Epithelial cell of prostate (primary cell): ENCODE measurements at regions not wholly inside any gene's neighbourhood (a gene's known extent, or its start where the extent isn't known, plus 50 kb on each side); places are given as distances from the start of the nearest gene placed in this dataset.

Source experiments
- DNase-seq: peaks from one replicate; pipeline ENCODE4 v3.0.0-alpha.2; 2011; ENCODE audit warnings: low read depth, low spot score
- H3K27ac ChIP-seq: fragments of 450-650 bp; 2 replicates; pipeline ENCODE4 v1.5.1; 2017; ENCODE audit warnings: mild to moderate bottlenecking

DNA sequence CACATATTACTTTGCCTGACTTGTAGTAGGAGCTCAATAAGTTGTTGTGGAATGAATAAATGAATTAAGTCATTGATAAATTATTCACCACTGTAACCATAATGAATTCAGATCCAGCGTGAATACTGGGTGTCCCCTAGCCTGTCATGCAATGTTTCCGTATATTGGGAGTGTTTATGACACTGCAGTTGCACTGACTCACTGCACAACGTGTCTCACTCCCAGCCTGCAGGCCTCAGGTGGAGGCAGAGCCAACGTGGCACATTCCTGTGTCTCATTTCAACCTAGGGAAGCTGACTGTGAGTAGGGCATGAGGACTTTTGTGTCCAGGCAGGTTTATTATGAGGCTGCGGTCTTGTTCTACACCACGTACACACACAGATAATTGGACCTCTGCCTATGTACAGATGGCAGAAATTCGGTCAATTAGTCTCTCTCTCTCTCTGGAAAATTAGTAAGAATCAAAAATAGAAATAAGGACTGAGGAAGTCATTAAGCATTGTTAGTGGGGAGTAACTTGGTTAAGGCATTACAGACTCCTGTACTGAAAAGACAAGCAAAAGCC lies 299.1 kb upstream of the IGFBP3 start:
- H3K27ac ChIP-seq, result peak overlapping the region; percentile 55
- peak; percentile 99 for DNase-seq

DNA sequence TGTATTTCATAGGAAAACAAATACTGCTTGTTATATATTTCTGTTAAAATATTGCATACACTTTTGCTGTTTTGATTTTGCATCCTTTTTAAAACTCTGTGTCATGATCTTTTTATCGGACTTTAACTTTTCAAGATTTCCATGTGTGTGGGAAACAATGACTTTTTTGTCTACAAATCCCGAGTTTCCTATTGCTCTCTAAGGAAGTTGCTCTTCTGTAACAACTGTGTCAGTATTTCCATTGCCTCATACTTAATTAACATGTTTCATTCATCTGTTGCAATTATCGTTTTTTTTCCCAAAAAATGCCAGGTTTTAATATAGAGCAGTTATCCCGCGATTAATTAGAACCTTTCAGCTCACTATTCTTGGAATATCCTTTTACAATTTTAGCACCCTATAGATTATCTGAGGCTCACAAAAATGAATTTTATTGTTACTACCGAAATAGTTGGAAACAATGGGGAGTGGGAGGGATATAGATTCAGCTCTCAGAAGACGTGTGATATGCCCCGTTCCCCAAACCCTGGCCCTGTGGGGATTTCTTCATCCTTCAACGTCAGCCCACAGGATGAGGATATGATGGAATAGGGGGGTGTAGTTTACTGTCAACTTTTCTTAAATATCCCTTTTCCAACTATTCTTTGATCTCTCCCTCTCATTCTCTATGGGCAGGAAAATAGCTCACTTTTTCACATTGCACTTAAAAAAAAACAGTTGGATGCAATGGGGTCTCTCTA lies 297.6 kb upstream of the IGFBP3 start:
- H3K27ac ChIP-seq, result no peak overlapping the region
- DNase-seq, result no peak

DNA sequence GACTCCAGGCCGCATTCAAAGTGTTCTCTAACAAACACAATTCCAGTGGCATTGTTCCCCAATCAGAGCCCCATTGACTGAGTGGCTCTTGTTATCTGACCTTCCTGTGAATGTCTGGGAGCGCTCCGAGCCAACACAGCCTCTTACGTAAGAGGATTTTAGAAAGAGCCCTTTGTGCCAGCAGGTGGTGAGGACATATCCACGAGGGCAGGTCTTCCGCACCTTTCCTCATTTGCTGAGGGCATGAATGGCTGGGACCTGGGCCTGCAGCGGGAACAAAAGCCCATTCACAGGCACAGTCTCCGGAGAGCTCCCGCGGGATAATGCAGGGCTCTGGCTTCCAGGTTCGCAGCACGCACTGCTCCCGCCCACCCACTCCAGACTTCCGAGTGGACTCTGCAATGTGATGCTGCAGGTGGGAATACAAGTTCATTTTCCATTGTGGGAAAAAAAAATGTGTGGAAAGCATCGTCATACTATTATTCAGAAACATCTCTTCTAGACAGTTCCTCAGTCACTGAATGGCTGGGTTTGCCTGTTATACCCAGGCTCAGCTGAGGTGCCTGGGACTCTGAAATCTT lies 295.0 kb upstream of the IGFBP3 start:
- H3K27ac ChIP-seq, result no peak overlapping the region
- peak; percentile 40 for DNase-seq

DNA sequence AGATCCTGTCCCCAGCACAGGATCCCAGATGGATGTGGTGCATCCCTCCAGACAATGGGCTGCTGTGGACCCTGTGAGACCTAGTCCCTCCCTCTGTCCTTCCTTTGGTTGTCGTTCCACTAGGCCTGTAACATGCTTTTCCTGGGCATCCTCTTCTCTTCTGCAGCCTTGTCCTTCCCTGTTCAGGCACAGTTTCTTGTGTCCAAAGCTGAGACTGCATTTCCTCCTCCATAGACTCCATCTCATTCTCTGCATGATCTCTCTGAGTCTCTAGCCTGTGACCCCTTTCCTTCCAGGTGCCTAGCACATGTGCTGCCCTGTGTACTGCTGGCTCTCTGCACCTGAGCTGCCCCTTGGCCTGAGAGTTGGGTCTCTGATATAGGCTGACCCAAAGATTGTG lies 293.5 kb upstream of the IGFBP3 start:
- DNase-seq, result no peak
- H3K27ac ChIP-seq, result no peak overlapping the region

DNA sequence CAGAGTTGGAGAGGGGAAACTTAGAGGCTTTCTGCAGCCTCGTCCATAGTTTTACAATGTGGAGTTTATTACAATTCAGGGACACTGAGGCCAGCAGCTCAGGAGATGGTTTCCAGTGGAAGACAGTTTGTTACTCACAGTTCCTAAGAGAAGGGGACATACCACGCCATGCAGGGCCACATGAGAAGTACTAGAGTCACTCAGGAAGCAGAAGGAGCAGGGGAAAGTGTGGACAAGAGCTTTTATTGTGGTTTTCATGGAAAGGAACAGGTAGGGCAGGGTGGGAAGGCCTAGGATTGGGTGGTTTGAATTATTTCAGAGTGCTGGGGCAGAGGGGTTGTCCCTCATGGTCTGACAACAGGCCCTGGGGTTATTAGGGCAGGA lies 292.1 kb upstream of the IGFBP3 start:
- DNase-seq, result no peak
- H3K27ac ChIP-seq, result no peak overlapping the region

DNA sequence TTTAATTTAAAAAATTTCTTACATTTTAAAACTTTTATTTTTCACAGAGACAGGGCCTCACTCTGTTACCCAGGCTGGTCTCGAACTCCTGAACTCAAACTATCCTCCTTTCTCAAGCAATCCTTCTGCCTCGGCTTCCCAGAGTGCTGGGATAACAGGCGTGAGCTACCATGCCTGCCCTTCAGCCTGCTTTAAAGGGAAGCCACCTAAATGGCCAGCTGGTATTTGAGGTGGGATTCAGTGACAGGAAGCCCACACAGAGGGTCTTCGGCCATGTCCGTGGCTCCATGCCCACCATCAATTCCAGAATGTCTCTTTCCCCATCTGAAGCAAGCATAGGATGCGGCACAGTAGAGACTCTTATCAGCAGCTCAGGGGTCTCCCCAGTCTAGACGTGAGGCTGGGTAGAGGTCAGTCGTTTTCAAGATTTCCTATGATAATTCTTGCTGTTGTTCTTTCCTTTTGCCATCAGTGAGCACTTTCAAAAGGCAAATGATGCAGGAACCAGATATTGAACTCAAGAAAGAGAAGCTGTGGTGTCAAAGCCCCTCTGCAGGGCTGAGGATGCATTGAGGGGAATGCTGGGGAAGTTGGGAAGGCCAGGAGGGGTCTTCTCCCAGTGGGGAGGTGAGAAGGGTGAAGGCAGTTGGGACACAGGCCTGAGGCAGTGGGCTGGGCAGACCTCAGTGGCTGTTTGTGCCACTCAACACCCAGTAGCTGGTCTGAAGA lies 291.5 kb upstream of the IGFBP3 start:
- no peak overlapping the region for H3K27ac ChIP-seq
- no peak for DNase-seq

DNA sequence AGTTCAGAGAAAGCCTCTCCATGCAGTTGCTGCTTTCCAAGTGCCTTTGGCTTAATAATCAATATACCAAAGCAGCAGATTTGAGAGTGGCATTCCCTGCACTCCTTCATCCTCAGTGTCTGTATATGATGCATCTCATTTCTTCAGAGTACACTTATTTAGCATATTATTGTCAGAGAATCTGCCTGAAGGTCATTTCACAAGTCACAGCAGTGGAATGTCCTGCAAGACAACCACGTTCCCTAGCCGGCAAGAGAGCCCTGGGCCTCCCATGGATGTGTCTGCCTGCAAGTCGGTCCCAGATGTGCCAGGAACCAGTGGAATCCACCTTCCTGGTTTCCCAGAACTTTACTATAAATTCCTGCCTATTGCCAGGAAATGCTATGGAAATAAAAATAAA lies 289.4 kb upstream of the IGFBP3 start:
- H3K27ac ChIP-seq, result no peak overlapping the region
- DNase-seq, result no peak

DNA sequence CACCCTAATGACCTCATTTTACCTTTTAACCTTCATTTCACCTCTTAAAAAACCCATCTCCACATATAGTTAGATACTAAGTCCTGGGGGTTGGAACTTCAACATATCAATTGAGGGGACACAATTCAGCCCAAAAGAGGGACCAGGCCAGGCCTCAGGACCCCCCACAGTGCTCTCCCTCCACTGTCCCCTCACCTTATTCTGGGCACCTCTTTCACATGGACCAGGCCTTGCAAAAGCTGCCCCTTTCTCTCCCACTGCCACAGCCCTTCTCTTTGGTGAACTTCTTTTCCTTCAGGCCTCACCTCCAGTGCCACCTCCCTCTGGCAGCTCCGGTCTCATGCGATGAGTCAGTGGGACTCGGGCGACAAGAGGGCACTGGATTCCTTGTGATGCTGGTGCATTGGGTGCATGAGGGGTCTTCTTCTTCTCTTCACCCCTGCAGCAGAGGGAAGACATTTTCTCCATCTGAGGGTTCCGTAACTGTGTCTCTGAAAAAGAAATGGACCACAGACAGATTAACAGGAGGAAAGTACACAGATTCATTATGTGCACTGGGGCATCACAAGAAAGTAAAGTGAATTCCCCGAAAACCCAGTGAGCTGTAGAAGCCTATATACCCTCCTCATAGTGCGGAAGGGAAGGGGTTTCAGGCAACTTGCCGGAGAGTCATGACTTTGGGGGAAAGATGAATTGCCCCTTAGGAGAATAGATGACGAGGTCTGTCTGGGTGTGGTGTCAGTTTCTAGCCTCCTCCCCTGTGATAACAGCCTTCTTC lies 288.7 kb upstream of the IGFBP3 start:
- no peak overlapping the region for H3K27ac ChIP-seq
- no peak for DNase-seq

DNA sequence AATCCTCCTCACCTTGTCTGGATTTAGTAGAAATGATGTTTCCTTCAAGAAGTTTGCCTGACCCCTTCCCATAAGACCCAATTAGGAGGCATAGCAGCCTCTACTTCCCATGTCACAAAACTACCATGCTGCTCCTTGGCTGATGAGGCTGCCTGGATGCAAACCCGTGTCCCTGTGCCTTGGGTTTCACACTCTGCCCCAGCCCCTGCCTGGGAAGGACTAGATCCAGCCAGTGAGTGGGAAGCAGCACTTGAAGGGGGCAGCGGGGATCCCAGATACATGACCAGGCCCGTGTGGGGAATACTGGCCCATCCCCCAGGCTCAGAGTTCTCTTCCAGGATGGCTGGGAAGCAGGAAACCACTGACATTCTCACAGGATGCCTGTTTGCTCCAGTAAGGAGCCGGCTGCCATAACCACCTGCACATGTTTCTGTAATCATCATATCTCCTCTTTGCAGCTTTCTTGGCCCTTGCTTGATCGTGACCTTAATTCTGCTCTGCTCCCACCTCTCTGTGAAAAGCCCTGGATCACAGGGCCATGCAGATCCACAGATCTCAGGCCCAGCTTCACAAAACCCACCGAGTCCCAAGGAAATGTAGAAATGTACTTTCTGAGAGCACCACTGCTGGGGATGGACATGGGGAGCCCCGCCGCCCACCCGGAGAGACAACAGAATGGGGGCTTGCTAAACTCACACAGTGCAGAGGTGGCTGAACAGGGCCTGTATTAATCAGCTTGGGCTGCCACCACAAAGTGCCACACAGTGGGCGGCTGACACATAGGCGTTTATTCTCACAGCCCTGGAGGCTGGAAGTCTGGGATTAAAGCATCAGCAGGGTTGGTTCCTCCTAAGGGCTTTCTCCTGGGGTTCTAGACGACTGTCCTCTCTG lies 287.8 kb upstream of the IGFBP3 start:
- H3K27ac ChIP-seq, result no peak overlapping the region
- no peak for DNase-seq

DNA sequence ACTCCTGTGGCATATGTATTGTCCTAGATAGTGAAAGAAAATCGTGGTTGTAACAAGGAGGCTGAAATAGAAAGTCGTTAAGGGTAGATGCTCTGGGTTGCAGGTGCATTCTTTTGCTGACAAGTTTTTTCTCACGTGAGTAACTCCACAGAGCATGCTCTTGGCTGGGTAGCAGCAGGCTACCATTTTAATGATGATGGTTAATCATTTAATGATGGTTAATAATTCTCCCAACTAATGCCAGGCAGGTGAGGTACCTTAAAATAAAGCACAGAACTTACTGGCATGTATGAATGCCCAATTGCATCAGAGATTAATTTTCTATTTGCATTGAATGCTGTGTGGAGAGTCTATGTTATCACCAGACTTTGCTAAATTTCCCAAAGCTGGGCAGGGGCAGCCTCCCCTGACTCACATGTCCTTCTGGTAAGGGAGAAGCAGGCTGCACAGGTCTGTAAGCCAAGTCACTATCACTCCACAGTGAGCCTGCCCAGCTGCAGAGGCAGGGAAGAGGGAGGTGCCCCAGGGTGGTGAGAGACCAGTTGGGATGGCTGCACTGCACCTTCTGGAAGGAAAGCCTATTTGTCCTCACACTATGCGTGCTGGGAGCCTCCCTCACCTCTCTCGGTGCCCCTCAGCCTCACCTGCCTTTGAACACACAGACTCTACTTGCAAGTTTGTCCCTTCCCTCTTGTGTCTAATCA lies 287.0 kb upstream of the IGFBP3 start:
- no peak for DNase-seq
- no peak overlapping the region for H3K27ac ChIP-seq

DNA sequence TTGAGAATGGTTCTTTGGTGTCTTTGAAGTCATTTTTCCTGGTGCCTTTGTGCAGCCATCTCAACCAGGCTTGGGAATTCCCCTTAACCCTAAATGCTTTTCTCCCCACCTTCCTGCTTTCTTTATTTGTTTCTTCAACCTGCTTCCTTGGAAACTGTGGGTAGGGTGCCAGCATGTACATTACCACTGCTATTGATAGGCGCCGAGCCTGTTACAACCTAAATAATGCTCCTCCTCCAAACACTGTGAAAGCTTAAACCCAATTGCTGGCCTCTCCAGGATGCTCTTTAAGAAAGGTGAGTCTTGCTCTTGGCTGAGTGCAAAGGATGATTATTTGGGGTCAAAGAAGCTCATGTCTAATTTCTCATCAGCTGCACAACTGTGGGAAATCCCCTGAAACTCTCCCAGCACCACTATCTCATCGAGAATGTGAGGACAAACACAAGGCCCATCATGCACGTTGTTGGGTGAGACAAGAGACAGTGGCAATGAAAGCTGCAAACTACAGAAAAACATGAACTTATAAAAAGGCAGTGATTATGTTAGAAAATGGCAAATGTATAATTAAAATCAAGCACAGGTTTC lies 285.5 kb upstream of the IGFBP3 start:
- H3K27ac ChIP-seq, result no peak overlapping the region
- no peak for DNase-seq

DNA sequence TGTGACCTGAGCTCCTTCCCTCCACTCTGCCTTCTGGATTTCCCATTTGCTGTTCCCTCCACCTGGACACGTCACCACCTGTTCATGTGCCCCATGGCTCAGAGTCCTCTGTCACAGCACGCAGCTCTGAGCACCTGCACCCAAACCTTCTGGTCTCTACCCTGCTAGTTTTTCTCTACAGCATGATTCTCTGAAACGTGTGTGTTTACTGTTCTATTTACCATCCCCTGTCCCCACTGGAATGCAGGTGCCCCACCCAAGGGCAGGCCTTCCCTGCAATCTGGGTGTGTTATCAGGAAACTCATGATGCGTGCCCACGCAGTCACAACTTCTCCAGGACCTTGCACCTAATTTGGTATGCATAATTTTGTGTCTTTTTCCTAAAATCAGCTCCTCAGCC lies 284.4 kb upstream of the IGFBP3 start:
- no peak overlapping the region for H3K27ac ChIP-seq

DNA sequence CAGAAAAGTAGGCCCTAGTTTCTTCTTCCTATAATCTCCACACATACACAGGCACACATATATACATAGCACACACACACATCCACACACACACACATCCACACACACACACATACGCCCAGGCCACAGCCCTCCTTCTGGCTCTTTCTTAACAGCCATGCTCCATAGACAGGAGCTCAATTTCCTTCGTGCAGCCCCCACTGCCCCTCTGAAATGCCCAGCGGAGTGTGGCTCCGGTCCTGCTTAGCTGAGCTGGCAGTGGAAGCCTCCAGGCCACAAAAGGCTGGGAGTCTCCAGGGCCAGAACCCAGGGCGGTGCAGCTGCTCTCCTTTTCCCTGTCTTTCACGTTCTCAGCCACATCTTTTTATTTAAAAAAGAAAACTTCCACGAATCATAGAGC lies 282.9 kb upstream of the IGFBP3 start:
- H3K27ac ChIP-seq, result no peak overlapping the region

More for the DNA sequence above, 284.4 kb upstream of the IGFBP3 start:
- no peak for DNase-seq

DNA sequence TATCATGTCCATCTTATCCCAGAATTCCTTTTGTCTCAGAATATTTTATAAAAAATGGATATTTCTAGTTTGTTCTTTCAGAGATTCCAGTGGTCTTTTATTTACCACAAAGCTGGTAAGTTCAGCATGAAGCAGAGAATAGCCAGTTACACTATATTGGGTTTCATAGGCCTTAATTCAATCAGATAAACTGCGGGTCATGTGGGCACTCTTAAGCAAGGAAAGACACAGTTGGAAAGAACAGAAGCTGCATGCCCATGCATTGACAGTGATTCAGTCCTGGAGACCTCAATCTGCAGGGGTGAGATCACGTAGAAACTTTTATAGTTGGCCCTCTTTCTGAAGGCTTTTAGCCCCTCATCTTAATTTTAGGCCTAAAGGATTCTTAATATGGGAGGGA lies 281.3 kb upstream of the IGFBP3 start:
- no peak for DNase-seq
- H3K27ac ChIP-seq, result no peak overlapping the region

More for the DNA sequence above, 282.9 kb upstream of the IGFBP3 start:
- DNase-seq, result no peak

DNA sequence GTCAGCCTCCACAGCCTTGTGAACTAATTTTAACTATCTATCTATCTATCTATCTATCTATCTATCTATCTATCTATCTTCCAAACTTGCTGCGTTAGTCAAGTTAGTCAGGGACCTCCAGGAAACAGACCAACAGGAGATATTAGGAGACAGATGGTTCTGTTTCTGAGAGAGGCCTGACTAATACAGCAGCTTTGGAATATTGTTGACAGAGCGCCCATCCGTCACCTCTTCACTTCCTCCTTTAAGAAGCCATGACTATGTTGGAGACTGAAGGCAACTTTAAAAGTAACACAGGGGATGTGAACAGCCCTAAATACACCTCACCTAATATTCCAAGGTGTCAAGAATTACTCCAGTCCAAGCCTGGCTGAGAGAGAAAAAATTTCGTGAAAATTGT lies 280.9 kb upstream of the IGFBP3 start:
- H3K27ac ChIP-seq, result no peak overlapping the region
- DNase-seq, result no peak

DNA sequence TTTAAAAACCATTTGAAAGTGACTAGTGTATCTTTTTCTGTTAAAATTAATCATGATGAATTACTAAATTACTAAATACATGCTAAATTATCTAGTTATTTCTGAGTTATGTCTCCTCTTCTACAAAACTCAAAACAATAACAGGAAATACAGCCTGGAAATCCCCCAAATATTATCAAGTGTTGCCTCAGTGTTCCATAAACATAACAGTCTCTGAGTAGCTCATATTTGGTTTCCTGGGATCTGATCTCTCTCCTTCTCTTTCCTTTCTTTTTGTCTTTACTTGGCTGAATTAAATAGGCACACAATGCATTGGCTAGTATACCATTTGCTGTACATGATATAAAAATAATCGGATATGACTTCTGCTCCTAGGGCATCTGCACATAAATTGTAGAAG lies 277.6 kb upstream of the IGFBP3 start:
- no peak for DNase-seq

DNA sequence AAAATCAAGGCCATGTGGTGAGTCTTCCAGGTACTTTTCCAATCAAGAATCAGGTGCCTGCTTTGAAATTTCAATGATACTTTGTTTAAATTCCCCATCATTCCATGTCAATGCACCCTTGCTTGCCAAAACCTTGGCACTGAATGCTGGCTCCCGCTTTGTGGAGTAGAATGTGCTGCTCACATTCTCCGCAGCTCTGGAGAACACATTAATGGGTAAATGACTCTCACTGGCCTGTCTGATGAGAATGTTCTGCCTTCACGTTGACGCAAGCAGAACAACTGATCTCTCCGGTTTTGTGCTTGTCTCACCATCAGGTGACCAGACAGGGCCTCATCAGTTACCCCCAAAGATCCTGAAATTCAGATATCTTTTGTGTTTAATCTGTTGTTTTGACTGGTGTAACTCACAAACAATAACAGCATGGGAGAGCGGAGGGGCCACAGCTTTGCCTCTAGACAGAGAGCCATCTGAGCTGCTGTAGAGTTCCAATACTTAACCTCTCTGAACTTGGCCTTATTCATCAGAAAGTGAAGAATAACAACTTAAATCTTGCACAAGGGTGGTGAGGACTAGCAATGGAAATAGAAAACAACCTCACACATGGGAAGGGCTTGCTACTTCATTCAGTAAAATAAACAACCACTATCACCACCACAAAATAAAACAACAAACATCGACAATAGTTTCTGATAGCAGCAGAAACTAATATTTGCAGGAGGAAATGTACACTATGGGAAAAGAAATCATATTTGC lies 276.9 kb upstream of the IGFBP3 start:
- DNase-seq, result no peak
- no peak overlapping the region for H3K27ac ChIP-seq

More for the DNA sequence above, 277.6 kb upstream of the IGFBP3 start:
- no peak overlapping the region for H3K27ac ChIP-seq

DNA sequence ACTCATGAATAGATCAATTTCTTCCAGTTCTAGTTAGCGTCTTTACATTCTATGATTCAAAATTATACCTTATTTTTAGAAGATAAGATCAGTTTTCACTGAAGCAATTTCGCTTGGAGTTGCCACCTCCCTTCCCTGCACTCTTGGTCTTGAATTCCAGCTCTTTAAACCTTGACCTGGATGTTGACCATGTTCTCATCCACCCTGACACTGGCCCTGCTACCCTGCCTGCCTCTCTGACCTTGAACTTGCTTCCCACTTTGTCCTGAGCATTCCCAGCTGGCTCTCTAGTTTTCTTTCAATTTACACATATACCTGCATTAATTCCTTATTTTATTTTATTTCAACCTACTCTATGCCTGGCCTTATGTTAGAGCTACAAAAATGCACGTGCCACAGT lies 274.9 kb upstream of the IGFBP3 start:
- H3K27ac ChIP-seq, result no peak overlapping the region
- no peak for DNase-seq
